ENCODE measurements at regions not wholly inside any gene's neighbourhood (a gene's known extent, or its start where the extent isn't known, plus 50 kb on each side); places are given as distances from the start of the nearest gene placed in this dataset.

DNA sequence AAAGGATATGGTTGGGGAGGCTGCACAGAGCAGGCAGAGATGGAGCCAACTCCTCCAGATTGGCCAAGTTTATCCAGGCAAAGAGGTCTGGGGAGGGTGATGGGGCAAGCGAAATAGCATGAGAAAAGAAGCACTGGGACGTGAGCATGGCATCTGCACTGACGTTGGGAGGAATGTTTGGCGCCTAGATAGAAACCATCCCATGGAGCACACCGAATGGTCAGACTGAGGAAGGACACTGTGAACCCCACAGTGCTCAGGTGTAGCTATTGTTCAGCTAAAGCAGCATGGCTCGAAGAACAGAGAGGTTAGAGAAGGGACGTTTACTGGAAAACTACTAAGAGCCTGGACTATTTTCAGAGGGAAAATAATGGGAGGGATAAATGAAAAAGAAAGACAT is 387.1 kb downstream of the EMP1 start:
- H3K27me3 ChIP-seq (ENCODE audit: low read depth), result peaks cover 24% of the 10 kb centered on the region
- H3K27ac ChIP-seq (replicated peaks), result no peak overlapping the region
- no peaks in the 10 kb centered on the region for H3K9me3 ChIP-seq (replicated peaks)
- no peak for DNase-seq
- TF ChIP-seq, protein P1, sequence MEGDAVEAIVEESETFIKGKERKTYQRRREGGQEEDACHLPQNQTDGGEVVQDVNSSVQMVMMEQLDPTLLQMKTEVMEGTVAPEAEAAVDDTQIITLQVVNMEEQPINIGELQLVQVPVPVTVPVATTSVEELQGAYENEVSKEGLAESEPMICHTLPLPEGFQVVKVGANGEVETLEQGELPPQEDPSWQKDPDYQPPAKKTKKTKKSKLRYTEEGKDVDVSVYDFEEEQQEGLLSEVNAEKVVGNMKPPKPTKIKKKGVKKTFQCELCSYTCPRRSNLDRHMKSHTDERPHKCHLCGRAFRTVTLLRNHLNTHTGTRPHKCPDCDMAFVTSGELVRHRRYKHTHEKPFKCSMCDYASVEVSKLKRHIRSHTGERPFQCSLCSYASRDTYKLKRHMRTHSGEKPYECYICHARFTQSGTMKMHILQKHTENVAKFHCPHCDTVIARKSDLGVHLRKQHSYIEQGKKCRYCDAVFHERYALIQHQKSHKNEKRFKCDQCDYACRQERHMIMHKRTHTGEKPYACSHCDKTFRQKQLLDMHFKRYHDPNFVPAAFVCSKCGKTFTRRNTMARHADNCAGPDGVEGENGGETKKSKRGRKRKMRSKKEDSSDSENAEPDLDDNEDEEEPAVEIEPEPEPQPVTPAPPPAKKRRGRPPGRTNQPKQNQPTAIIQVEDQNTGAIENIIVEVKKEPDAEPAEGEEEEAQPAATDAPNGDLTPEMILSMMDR (IDR thresholded peaks at IDR 0.05; ENCODE audit: borderline replicate concordance), result no peak
- intact Hi-C loops (cut with micrococcal nuclease), result no loop called here
- H3K36me3 ChIP-seq, result no peaks in the 10 kb centered on the region
- no peak overlapping the region for H3K4me3 ChIP-seq
- H3K4me1 ChIP-seq, result no peaks in the 10 kb centered on the region

DNA sequence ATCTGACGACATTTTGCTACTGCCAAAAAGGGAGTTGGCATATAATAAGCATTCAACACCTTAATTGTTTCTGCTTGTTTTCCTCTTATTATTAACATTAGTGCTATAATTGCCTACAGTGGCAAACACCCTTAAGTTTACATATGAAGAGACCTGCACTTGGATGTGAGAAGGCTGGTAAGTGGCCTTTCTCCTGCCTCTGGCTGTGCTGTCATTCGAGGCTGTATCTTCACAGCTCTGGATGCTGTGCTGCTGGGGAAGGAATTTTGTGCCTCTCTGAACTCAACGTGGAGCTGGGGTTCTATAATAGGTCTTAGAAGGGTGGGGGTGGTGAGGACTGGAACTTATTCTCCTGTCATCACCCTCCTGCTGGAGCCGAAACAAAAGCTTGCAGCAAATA is 385.9 kb downstream of the EMP1 start:
- Histone ChIP-seq H3K27ac (replicated peaks) (no peak overlapping the region), H3K4me3 (no peak overlapping the region), H3K27me3 (ENCODE audit: low read depth) (peaks cover 24% of the 10 kb centered on the region), H3K9me3 (replicated peaks) (no peaks in the 10 kb centered on the region), H3K36me3 (no peaks in the 10 kb centered on the region), H3K4me1 (no peaks in the 10 kb centered on the region)
- intact Hi-C loops (cut with micrococcal nuclease), result no loop called here
- TF ChIP-seq, protein P1 (IDR thresholded peaks at IDR 0.05; ENCODE audit: borderline replicate concordance), result no peak
- no peak for DNase-seq

DNA sequence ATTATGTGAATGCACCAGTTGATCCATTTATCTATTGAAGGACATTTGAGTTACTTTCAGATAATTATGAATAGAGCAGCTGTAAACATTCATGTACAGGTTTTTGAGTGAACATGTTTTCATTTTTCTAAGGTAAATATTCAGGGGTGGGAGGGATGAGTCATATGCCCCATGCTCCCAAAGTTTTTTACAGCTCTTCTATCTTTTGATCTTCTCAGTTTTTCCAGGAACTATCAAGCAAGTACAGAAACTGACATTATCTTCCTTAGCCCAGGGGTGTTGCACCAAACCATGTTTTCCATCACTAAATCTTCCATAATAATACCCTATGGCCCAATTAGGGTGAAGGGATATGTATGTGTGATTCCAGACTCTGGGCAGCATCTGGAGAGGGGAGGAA is 384.5 kb downstream of the EMP1 start:
- intact Hi-C loops (cut with micrococcal nuclease), result no loop called here
- peaks cover 24% of the 10 kb centered on the region for H3K27me3 ChIP-seq (ENCODE audit: low read depth)
- no peak for DNase-seq
- H3K9me3 ChIP-seq (replicated peaks), result no peaks in the 10 kb centered on the region
- TF ChIP-seq, protein P1 (IDR thresholded peaks at IDR 0.05; ENCODE audit: borderline replicate concordance), result no peak
- H3K4me1 ChIP-seq, result no peaks in the 10 kb centered on the region
- no peaks in the 10 kb centered on the region for H3K36me3 ChIP-seq
- no peak overlapping the region for H3K27ac ChIP-seq (replicated peaks)
- no peak overlapping the region for H3K4me3 ChIP-seq

DNA sequence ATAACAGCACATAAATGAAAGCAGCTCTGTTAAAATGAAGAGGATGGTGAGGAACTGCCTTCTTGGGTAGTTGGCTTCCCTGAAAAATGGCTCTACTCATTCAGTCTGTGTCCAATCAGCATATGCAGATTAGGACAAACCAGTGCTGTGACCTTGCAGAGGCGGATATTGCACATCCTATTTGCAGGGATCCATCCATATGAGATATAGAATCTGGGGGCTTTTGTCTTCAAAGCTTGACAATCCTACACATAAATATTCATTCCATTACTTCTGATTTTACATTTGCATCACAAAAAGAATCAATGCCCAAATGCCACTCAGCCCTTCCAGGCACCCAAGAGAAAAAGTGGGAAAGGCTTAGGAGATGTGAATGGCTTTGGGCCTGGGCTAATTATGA is 383.7 kb downstream of the EMP1 start:
- intact Hi-C loops (cut with micrococcal nuclease), result no loop called here
- H3K9me3 ChIP-seq (replicated peaks), result no peaks in the 10 kb centered on the region
- no peak overlapping the region for H3K27ac ChIP-seq (replicated peaks)
- no peak overlapping the region for H3K4me3 ChIP-seq
- H3K27me3 ChIP-seq (ENCODE audit: low read depth), result peaks cover 16% of the 10 kb centered on the region
- DNase-seq, result no peak
- no peaks in the 10 kb centered on the region for H3K36me3 ChIP-seq
- TF ChIP-seq, protein P1 (IDR thresholded peaks at IDR 0.05; ENCODE audit: borderline replicate concordance), result no peak
- H3K4me1 ChIP-seq, result no peaks in the 10 kb centered on the region

DNA sequence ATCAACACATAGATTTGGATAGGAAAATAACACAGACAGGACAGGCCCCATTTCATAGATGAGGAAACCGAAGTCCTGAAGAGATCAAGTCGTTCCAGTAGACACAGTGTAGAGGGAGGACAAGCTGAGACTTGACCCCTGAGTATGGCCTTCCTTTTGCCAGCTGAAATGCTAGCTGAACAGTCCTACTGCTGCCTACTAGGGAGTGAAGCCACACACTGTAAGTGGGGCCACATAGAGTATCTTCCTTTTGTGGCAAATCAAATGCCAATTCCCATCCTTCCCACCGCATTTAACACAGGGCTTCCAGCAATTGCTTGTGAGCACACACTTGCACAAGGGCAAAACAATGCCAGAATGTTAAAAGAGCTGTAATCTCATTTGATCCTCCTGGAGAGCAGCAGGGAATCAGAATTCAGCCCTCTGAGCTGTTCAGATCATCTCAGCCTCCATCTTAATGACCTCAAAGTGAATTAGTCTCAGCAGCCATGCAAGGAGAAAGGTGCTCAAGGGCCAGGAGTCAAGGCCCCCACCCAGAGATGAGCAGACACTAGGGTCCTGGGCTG is 380.5 kb downstream of the EMP1 start:
- no peak overlapping the region for H3K4me3 ChIP-seq
- intact Hi-C loops (cut with micrococcal nuclease), result no loop called here
- H3K9me3 ChIP-seq (replicated peaks), result no peaks in the 10 kb centered on the region
- TF ChIP-seq, protein P1 (IDR thresholded peaks at IDR 0.05; ENCODE audit: borderline replicate concordance), result no peak
- DNase-seq, result no peak
- H3K36me3 ChIP-seq, result no peaks in the 10 kb centered on the region
- no peak overlapping the region for H3K27ac ChIP-seq (replicated peaks)
- no peaks in the 10 kb centered on the region for H3K27me3 ChIP-seq (ENCODE audit: low read depth)
- H3K4me1 ChIP-seq, result no peaks in the 10 kb centered on the region
